GM21529 (cell line): ENCODE measurements at regions not wholly inside any gene's neighbourhood (a gene's known extent, or its start where the extent isn't known, plus 50 kb on each side); places are given as distances from the start of the nearest gene placed in this dataset.
"Not testable (repeated sequence)": the region's sequence is repeated elsewhere in the genome, so short reads cannot be mapped to it uniquely, and the experiment has no call there.

Source experiments
- ATAC-seq: cut with Tn5 transposase; IDR thresholded peaks from one replicate; pipeline ENCODE4 v1.9.1; 2021; ENCODE audit not compliant: unreplicated experiment

DNA sequence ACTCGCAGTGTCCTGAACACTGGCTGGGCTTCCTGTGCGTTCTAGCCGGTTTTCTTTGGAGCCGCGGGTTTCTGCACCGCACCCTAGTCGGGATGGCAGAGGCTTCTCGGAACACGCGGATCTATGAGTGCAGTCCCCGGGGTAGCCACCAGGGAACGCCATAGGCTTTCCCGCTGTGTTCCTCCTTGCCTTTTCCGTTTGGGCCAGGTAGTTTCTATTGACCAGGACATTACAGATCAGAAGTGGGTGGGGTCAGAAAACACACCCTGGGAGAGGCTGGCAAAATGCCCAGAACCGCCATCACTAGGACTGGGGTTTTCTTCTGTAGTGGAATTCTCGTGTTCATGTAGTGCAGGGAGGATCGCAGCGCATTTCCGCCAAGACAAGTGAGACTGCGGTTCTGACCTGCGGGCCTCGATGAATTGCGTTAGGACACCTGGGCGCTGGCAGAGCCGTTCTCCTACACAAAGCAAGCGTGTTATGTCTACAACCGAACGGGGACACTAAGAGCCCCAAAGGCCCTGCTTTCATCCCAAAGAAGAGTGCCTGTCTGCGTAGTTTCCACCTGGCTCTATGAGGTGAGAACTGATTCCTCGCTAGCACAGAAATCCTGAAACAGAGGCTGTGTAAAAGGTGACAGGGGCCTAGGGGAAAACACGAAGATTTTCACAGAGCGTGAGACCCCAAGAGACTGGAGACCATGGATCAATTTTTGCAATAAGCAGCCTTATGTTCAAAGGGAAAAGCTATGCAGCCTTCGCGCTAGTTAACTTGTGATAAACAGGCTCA lies 121.5 kb downstream of the PPIAL4G start:
- ATAC-seq = not testable (repeated sequence)

DNA sequence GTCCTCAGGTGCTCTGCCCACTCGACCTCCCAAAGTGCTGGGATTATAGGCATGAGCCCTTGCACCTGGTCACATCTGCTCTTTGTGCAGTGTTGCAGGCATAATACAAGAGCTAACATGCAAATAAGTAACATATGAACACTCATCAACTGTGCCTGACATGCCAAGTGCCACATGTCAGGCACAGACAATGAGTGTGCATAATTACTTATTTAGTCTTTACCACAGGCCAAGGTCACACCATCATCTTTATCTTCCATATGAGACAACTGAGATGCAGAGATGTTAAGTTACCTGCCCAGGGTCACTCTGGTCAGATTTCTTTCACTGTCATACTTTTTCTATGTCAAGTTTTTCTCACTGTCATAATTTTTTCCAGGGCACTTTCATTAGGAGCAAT lies 126.1 kb downstream of the PPIAL4G start:
- no peak for ATAC-seq

DNA sequence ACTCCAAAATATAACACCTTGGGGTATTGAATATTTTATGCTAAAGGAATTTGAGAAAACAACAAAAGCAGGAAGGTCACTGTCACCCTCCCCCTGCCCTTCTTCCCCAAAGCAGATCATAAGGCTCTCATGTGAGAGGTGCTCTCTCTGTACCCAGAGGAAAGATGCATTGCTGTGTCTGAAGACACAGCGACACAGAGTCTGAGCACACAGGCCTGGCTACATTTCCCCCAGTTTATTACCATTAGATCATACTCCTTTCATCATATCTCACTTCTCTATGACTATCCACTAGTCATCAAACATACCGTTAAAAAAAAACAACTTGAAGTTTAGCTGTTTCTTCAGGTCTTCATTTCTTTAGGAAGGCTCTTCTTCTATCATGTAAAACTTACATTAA lies 127.1 kb downstream of the PPIAL4G start:
- ATAC-seq = no peak

DNA sequence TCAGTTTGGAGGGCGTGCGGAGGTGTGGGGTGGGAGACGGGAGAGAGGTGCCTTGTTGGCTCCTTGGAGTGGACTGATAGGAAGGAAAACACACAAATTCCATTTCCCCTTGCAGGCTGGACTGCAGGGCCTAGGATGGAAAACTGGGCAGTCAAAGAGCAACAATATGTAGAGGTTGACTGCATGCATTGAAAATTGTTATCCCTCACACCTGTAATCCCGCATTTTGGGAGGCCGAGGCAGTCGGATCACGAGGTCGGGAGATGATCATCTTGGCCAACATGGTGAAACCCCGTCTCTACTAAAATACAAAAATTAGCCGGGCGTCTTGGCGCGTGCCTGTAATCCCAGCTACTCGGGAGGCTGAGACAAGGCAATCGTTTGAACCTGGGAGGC lies 128.2 kb downstream of the PPIAL4G start:
- ATAC-seq = no peak

DNA sequence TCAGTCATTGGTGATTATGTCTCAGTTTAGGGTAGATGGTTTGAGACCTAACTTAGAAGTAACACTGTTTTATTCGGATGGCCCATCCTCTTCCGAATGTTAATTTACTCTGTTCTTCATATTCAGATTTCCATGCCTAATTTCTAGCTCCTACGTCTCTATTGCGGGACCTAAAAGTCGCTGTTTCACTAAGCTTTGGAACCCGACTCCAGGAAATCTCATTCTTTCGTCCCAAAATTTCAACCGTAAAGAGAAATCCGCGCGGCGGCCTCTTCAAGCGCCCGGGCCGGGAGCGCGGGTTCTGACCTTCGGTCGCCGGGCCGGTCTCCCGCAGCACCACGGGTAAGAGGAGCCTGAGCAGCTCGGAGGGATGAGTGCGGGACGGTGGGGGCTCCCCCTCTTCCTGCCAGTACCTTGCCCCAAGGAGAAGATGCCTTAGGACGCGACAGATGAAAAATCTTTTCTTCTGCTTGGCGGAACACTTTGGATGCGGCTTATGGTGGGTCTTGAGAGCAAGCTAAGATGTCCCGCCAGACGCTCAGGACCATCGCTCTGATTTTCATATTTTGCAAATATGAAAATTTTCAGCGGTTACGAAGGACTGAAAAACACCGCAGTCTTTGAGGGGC lies 128.7 kb downstream of the PPIAL4G start:
- ATAC-seq = no peak

DNA sequence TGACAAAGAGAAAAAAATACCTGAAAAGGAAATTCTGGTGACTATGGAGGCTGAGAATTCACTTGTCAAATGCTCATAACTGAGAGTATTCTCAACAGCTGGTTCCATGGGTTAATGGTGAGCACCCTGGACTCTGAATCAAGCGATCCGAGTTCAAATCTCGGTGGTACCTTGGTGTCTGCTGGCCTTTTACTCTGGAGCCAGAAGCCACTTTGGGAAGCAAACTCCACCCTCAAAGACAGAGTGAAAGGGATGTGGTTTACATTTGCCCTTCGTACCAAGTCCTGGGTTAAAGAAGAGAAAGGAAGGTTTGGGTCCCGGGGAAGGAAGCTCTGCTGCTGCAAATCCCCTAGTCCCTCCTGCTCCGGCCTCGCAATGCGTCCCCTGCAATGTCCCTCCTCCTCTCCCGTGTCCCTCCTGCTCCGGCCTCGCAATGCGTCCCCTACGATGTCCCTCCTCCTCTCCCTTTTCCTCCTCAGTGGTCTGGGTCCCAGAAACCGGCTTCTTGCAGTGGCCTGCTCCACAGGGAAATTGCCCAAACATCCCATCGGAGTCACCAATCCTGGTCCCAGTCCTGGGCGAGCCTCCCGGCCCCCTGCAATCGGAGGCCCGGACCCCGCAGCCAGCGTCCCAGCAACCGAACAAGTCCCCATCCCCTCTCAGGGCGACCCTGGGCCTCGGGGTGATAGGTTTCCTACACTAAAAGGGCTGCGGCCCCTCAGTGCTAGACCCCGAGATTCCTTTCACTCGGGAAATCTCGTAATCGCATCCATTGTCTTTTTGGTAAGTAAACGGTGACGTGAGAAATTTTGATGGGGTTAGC lies 129.4 kb downstream of the PPIAL4G start:
- ATAC-seq = no peak

DNA sequence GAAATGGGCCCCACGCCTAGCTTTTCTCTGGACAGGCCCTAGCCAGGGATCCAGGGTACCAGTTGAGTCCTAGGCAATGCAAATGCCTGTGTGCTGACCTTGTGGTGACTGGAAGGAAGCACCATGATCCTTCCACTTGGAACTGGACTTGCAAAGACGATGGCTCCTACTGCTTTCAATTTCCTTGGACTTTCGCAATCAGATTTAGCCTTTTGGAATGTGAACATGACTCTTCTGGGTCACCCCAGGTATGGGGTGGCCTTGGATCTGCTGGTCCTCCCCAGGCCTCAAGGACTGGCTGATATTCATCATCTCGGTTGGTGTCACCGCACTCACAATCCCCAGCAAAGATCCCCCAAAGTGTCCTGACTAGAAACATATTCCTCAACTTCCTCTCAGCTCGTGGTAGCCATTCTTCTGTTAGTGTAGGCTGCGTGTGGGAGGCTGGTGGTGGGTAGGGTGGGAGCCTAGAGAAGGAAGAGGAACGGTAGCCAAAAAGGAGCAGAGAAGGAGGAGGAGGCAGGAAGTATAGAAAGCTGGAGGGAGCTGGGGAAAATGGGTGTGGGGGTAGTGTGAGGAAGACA lies 130.5 kb downstream of the PPIAL4G start:
- ATAC-seq = no peak

DNA sequence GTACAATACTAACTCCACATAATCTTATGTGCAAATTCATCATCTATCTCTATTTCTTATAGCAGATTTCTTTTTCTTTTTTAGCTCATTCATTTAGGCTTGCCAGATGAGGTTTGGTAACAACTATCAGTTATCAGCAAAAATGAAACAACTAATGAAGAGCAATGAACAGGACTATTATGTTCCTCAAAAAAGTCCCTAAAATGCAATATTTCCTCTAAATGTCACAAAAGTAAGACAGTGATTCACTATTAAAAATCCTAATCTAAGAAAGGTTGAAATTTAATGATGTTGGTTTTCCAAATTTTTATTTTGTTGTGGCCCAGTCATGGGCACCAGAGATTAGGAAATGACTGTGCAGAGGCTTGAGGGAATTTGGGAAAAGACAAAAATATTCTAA lies 135.3 kb downstream of the PPIAL4G start:
- ATAC-seq = no peak

DNA sequence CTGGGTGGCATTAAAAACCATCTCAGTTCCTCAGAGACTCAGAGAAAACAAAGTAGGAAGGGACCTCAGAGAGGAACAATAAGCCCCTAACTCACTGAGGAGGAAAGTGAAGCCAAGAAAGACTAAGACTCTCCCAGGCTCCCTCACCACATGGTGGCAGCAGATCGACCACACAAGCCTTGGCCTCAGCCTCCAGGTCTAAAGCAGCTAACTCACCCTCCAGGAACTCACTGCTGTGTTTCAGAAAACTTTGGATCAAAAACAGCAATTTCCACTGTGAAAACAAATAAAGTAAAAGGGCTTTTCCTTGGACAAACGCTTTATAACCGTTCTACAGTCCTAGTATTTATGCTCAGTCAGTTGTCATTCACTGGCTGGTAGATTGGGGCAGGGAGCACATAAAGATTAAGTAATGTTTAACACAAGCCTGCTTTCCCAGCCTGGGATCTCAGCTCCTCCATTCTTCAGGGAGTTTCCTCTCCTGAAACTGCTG lies 137.4 kb downstream of the PPIAL4G start:
- not testable (repeated sequence) for ATAC-seq

DNA sequence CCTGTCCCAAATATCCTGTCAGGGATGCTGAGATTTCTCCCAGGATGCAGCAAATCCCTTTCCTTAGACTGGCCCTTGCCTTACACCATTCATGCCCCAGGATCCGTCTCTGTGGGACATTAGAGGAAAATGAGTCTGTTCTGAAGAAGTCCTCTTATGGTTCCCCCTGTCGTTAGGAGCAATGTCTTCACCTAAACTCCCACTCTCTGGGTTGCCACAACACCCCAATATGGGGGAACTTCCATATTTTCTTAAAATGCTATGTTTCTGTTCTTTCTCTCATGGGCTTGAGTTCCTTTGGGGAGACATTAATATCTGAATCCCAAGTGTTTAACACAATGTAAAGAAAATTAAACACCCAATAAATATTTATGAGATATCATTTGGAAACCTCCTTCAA lies 138.5 kb downstream of the PPIAL4G start:
- ATAC-seq = not testable (repeated sequence)

DNA sequence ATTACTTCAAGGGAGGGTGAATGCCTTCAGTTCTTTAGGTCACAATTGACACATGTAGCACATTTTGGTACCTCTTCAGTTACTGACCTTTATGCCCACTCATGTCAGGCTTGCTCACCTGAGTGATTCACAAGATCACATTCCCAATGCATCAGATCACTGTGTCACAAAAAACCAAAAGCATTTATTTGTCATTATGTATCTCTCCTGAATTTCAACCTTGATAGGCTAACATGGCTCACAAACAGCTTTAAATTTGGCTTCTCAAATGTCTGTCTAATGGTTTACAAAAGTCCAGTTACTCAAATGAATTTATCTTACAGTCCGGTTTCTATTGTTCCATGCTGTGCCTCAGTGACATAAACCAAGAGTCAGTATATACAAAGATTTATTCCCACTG lies 141.4 kb downstream of the PPIAL4G start:
- ATAC-seq = not testable (repeated sequence)

DNA sequence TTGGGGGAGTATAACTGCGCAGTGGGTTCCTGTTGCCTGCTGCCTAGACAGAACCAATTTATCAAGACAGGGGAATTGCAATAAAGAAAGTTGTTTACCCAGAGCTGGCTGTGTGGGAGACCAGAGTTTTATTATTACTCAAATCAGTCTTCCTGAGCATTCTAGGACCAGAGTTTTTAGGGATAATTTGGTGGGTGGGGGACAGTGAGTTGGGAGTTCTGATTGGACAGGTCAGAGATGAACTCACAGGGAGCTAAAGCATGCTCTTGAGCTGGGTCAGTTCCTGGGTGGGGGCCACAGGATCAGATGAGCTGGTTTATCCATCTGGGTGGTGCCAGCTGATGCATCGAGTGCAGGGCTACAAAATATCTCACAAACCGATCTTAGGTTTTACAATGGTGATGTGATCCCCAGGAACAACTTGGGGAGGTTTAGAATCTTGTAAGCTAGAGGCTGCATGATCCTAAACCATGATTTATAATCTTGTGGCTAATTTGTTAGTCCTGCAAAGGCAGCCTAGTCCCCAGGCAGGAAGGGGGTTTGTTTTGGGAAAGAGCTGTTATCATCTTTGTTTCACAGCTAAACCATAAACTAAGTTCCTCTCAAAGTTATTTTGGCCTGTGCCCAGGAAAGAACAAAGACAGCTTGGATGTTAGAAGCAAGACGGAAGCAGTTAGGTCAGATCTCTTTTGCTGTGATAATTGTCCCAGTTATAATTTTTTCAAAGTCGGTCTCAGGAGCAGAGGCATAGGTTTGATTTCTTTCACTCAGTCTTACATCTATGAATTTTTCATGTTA lies 146.8 kb downstream of the PPIAL4G start:
- not testable (repeated sequence) for ATAC-seq

DNA sequence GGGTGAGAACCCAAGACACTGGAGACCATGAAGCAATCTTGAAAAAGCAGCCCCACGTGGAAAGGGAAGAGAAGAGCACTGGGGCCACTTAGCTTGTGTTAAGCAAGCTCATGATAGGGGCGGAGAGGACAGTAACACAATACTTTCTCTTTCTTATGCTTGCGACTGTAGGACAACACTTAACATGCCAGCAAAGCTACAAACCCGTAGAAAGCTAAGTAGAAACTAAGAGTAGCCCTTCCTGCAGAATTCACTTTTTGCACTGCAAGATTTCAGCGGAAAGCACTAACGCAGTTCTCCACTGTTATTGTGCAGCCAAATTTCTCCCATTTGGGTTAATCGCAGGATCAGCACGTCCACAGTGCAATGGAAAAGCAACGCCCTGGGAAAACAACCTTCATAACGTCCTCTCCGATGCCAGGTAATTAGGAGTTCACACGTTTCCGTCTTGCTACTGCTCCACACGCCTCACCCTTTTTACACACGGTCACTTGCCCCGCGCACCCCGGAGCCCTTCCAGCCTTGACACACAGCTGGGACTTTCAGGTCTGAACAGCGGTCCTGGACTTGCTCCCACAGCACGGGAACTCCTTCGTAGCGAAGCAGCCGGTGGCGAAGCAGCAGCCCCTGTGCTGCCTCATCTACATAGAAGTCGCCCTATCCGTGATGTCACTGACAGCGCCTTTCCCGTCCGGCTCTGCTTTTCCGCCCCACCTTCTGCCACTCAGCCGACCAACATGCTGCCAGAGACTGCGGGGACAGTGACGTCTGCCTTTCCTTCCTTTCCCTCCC lies 148.6 kb downstream of the PPIAL4G start:
- peak; percentile 77 for ATAC-seq

DNA sequence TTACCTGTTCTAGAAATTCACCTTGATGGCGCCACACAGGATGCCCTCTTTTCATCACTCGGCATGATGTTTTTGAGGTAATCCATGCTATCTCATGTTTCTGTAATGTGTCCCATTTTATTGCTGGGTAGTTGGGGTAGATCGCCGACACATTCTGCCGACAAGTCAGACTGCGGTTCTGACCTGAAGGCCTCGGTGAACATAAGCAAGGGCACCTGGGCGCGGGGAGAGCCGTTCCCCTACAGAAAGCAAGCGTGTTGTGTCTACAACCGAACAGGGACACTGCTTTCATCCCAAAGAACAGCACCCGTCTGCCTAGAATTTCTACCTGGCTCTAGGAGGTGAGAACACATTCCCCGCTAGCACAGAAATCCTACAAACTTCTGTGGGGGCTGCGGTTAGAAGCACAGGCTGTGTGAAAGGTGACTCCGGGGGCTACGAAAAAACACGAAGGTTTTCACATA lies 149.2 kb downstream of the PPIAL4G start:
- ATAC-seq = no peak

DNA sequence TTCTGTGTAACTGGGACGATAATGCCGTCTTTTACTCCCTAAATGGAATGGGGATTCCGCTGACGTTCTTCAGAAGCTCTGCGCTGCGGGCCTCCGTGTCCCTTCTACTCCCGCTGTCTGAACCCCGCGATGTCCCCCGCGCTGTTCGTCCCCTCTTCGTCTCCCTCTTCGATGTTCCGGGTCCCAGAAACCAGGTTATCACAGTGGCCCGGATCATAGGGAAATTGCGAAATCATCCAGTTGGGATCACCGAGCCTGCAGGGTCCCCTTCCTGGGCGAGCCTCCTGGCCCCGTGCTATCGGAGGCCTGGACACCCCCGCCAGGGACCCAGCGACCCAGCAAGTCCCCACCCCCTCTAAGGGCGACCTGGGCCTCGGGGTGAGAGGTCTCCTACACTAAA lies 154.2 kb downstream of the PPIAL4G start:
- ATAC-seq = no peak

DNA sequence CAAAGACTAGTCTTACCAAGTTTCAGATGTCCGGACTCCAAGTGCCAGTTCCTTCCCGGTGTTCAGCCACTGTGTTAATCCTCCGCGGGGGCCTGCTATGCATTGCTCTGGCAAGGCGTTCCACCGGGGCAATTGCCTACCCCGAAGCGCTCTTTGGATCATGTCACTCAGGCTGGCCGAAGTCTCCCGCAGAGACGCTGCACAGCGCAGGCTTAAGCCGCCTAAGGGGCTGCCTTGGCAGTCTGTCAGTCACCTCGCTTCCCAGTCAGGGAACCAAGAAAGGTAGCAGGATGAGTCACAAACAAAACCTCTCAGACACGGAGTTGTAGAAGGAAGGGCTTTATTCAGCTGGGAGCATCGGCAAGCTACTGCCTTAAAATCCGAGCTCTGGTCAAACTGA lies 158.1 kb downstream of the PPIAL4G start:
- ATAC-seq = not testable (repeated sequence)

DNA sequence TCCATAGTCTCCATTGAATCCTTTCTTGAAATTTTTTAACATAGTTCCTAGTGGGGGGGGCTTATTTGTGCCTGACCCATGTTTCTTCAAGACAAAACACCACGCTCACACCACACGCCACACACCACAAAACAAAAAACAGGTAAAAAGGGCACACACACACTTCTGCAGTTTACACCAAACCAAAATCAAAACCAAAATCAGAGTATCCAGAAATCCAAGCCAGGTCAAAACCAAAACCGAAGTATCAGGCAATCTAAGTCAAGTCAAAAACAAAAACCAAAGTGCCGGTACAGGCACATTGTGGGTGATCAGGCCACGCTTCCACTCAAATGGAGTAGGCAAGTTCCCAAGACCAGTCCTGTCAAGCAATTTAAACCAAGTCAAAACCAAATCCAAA lies 158.6 kb downstream of the PPIAL4G start:
- ATAC-seq = not testable (repeated sequence)

DNA sequence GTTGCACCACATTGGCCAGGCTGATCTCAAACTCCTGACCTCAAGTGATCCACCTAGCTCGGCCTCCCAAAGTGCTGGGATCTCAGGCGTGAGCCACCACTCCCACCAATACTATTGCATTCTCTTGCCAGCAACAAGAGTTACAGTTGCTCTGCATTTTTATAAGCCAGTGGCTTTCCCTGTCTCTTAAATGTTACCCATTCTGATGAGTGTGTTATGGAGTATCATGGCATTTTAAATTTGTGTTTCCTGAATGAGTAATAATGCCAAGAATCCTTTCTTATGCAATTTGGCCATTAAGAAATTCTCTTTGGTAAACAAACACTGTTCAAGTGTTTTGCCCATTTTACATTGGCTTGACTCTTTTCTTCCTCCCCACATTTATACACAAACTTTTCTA lies 163.0 kb downstream of the PPIAL4G start:
- not testable (repeated sequence) for ATAC-seq

DNA sequence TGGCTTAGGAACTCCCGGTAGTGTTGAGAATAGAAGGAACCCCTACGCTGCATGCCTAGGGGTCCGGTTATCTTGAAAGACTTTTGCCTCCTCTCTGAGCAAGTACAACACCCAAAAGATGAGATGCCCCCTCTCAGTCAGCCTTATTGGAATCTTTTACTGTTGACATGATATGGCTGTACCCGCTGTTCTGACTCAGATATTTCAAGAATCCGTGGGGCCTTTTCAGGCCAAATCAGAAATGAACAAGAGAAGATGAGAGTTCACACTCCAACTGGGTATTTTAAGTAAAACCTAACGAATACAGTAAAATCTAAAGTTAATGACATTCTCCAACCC lies 164.2 kb downstream of the PPIAL4G start:
- ATAC-seq = no peak
